WERI-Rb-1 (cell line): ENCODE measurements at regions not wholly inside any gene's neighbourhood (a gene's known extent, or its start where the extent isn't known, plus 50 kb on each side); places are given as distances from the start of the nearest gene placed in this dataset.

ENCODE experiments used
- DNase-seq: peaks from one replicate; pipeline ENCODE4 v3.0.0-alpha.2; 2020
- H3K27ac ChIP-seq: fragments of 250-450 bp; sonication (Bioruptor Pico); 2 replicates; pipeline ENCODE4 v1.5.1; 2020; ENCODE audit warnings: mild to moderate bottlenecking, moderate library complexity
- H3K27me3 ChIP-seq: fragments of 250-450 bp; sonication (Bioruptor Pico); 2 replicates; pipeline ENCODE4 v1.5.1; 2021; ENCODE audit warnings: mild to moderate bottlenecking, low read depth, moderate library complexity; ENCODE audit not compliant: insufficient read depth, severe bottlenecking
- H3K36me3 ChIP-seq: fragments of 250-450 bp; sonication (Bioruptor Pico); 2 replicates; pipeline ENCODE4 v1.5.1; 2020; ENCODE audit warnings: mild to moderate bottlenecking, moderate library complexity
- H3K4me3 ChIP-seq: 2 replicates; pipeline ENCODE4 v1.5.1; 2011; ENCODE audit warnings: low read depth, mild to moderate bottlenecking, control low read depth, low read length
- H3K9me3 ChIP-seq: fragments of 250-450 bp; sonication (Bioruptor Pico); 2 replicates; pipeline ENCODE4 v1.5.1; 2021; ENCODE audit warnings: mild to moderate bottlenecking, moderate library complexity; ENCODE audit not compliant: severe bottlenecking
- TF ChIP-seq, protein P1 (sequence below): IDR thresholded peaks from 2 replicates; pipeline ENCODE4 v1.5.1; 2011; ENCODE audit warnings: low read depth, mild to moderate bottlenecking, control low read depth, inconsistent platforms, low read length

GRCh38 chr5:153907170-153907775 lies 131.4 kb downstream of the FAM114A2 start:
- Histone ChIP-seq H3K4me3 (no peak overlapping the region), H3K27ac (no peak overlapping the region), H3K27me3 (no peaks in the 10 kb centered on the region), H3K9me3 (no peaks in the 10 kb centered on the region), H3K36me3 (no peaks in the 10 kb centered on the region)
- no peak for DNase-seq
- TF ChIP-seq, protein P1, sequence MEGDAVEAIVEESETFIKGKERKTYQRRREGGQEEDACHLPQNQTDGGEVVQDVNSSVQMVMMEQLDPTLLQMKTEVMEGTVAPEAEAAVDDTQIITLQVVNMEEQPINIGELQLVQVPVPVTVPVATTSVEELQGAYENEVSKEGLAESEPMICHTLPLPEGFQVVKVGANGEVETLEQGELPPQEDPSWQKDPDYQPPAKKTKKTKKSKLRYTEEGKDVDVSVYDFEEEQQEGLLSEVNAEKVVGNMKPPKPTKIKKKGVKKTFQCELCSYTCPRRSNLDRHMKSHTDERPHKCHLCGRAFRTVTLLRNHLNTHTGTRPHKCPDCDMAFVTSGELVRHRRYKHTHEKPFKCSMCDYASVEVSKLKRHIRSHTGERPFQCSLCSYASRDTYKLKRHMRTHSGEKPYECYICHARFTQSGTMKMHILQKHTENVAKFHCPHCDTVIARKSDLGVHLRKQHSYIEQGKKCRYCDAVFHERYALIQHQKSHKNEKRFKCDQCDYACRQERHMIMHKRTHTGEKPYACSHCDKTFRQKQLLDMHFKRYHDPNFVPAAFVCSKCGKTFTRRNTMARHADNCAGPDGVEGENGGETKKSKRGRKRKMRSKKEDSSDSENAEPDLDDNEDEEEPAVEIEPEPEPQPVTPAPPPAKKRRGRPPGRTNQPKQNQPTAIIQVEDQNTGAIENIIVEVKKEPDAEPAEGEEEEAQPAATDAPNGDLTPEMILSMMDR = no peak

GRCh38 chr5:153905219-153905618 lies 133.5 kb downstream of the FAM114A2 start:
- no peak overlapping the region for H3K27ac ChIP-seq
- no peak for DNase-seq
- H3K9me3 ChIP-seq = no peaks in the 10 kb centered on the region
- no peak overlapping the region for H3K4me3 ChIP-seq
- TF ChIP-seq, protein P1 = 0 out of 2 replicates have a peak, but pooled peaks have one; percentile 8
- H3K27me3 ChIP-seq = no peaks in the 10 kb centered on the region
- H3K36me3 ChIP-seq = no peaks in the 10 kb centered on the region

GRCh38 chr5:153903321-153903720 lies 135.4 kb downstream of the FAM114A2 start:
- TF ChIP-seq, protein P1 = no peak
- H3K9me3 ChIP-seq = no peaks in the 10 kb centered on the region
- H3K36me3 ChIP-seq = no peaks in the 10 kb centered on the region
- no peak for DNase-seq
- no peaks in the 10 kb centered on the region for H3K27me3 ChIP-seq
- no peak overlapping the region for H3K4me3 ChIP-seq
- no peak overlapping the region for H3K27ac ChIP-seq

DNA sequence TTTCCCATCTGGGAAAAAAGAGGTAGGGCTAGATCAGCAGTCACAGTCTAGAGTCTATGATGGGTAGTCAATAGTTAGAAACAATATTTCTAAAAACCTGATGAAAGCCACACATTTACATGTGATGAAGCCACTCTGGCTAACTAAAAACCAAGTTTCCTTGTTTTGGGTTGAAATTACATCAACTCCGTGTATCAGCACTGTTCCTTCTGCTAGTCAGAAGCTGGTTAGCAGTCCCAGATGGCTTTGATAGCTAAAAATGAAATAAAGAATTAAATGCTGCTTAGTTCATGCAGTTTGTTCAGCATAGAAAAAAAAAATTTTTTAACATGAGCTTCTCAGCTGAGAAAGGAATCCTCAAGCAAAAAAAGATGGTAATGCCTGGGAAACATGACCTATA lies 136.7 kb downstream of the FAM114A2 start:
- Histone ChIP-seq H3K27ac (no peak overlapping the region), H3K27me3 (no peaks in the 10 kb centered on the region), H3K9me3 (no peaks in the 10 kb centered on the region), H3K36me3 (no peaks in the 10 kb centered on the region), H3K4me3 (no peak overlapping the region)
- TF ChIP-seq, protein P1 = no peak
- no peak for DNase-seq

DNA sequence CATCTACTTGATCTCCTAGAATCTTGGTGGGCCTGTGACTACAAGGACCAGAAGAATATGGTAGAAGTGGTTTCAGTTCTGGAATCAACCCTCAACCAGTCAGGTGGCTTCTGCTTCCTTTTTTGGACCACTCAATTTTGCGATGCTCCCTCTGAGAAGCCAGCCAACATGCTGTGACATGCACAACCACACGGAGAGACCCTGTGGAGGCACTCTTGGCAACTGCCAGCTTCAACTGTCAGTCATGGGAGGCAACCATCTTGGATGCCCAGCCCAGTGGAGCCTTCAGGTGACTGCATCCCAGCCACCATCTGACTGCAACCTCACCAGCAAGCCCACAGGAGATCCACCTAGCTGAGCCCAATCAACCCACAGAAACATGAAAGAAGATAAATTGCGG lies 137.3 kb downstream of the FAM114A2 start:
- Histone ChIP-seq H3K36me3 (no peaks in the 10 kb centered on the region), H3K4me3 (no peak overlapping the region), H3K9me3 (no peaks in the 10 kb centered on the region), H3K27me3 (no peaks in the 10 kb centered on the region), H3K27ac (no peak overlapping the region)
- TF ChIP-seq, protein P1 = no peak
- DNase-seq = no peak
